ENCODE measurements at regions not wholly inside any gene's neighbourhood (a gene's known extent, or its start where the extent isn't known, plus 50 kb on each side); places are given as distances from the start of the nearest gene placed in this dataset.
A peak's percentile ranks its signal among the peaks of the same experiment; 100 is the strongest.

- H3K4me1 ChIP-seq, result peaks cover 0 to 9% (median 0%) of the 10 kb centered on the region in 10 experiments; a peak in 3 of 20 replicates
- no peak overlapping the region for H3K4me3 ChIP-seq
- no peak overlapping the region for H3K9ac ChIP-seq
- H3K27me3 ChIP-seq, result no peaks in the 10 kb centered on the region
- H3K27ac ChIP-seq, result no peak overlapping the region
- no peak overlapping the region for H3K4me2 ChIP-seq
- H4K20me1 ChIP-seq, result no peaks in the 10 kb centered on the region
- H3K9me3 ChIP-seq (replicated peaks in 1 of 11), result peaks cover 2 to 21% (median 11%) of the 10 kb centered on the region in 11 experiments; a peak in 18 of 22 replicates
- H3K36me3 ChIP-seq, result peaks cover 0 to 12% (median 0%) of the 10 kb centered on the region in 11 experiments; a peak in 4 of 22 replicates
- no peak for TF ChIP-seq Cebpa-rat (IDR thresholded peaks at IDR 0.05)
Observed at GRCh38 chr13:109537584-109537983, 248.8 kb downstream of the IRS2 start.

GRCh38 chr13:109533350-109533749 lies 253.0 kb downstream of the IRS2 start:
- TF ChIP-seq Cebpa-rat (IDR thresholded peaks at IDR 0.05), result no peak
- H3K4me3 ChIP-seq, result no peak overlapping the region
- peaks cover 9 to 27% (median 20%) of the 10 kb centered on the region in 11 experiments; a peak in 21 of 22 replicates for H3K9me3 ChIP-seq (replicated peaks in 1 of 11)
- no peaks in the 10 kb centered on the region for H3K27me3 ChIP-seq
- H3K9ac ChIP-seq, result no peak overlapping the region
- H3K27ac ChIP-seq, result no peak overlapping the region
- peaks cover 0 to 17% (median 0%) of the 10 kb centered on the region in 11 experiments; a peak in 5 of 22 replicates for H3K36me3 ChIP-seq
- H3K4me1 ChIP-seq, result peaks cover 0 to 9% (median 0%) of the 10 kb centered on the region in 10 experiments; a peak in 4 of 20 replicates
- H3K4me2 ChIP-seq, result no peak overlapping the region
- no peaks in the 10 kb centered on the region for H4K20me1 ChIP-seq

GRCh38 chr13:109529964-109530363 lies 256.4 kb downstream of the IRS2 start:
- no peaks in the 10 kb centered on the region for H4K20me1 ChIP-seq
- no peak overlapping the region for H3K27ac ChIP-seq
- H3K9ac ChIP-seq, result no peak overlapping the region
- no peaks in the 10 kb centered on the region for H3K27me3 ChIP-seq
- H3K4me2 ChIP-seq, result 0 out of 22 replicates have a peak overlapping the region, but pooled peaks of 1 of the 11 experiments have one; percentile 10
- peaks cover 0 to 13% (median 0%) of the 10 kb centered on the region in 11 experiments; a peak in 4 of 22 replicates for H3K36me3 ChIP-seq
- no peak for TF ChIP-seq Cebpa-rat (IDR thresholded peaks at IDR 0.05)
- peaks cover 0 to 9% (median 0%) of the 10 kb centered on the region in 10 experiments; a peak in 4 of 20 replicates for H3K4me1 ChIP-seq
- H3K9me3 ChIP-seq (replicated peaks in 1 of 11), result peaks cover 9 to 24% (median 17%) of the 10 kb centered on the region in 11 experiments; a peak in 20 of 22 replicates
- no peak overlapping the region for H3K4me3 ChIP-seq

GRCh38 chr13:109521719-109522118 lies 264.7 kb downstream of the IRS2 start:
- no peak for TF ChIP-seq Cebpa-rat (IDR thresholded peaks at IDR 0.05)
- Histone ChIP-seq H3K27ac (no peak overlapping the region), H3K4me1 (no peaks in the 10 kb centered on the region), H3K4me3 (no peak overlapping the region), H3K9ac (no peak overlapping the region), H3K36me3 (peaks cover 0 to 15% (median 0%) of the 10 kb centered on the region in 11 experiments; a peak in 3 of 22 replicates), H3K9me3 (replicated peaks in 1 of 11) (peaks cover 0 to 6% (median 0%) of the 10 kb centered on the region in 11 experiments; a peak in 3 of 22 replicates), H3K27me3 (no peaks in the 10 kb centered on the region), H4K20me1 (no peaks in the 10 kb centered on the region), H3K4me2 (no peak overlapping the region)

GRCh38 chr13:109517517-109517916 lies 268.9 kb downstream of the IRS2 start:
- Histone ChIP-seq H3K9ac (no peak overlapping the region), H3K27ac (no peak overlapping the region), H3K36me3 (peaks cover 0 to 8% (median 0%) of the 10 kb centered on the region in 11 experiments; a peak in 3 of 22 replicates), H3K4me1 (peaks cover 0 to 2% (median 0%) of the 10 kb centered on the region in 10 experiments; a peak in 3 of 20 replicates), H4K20me1 (no peaks in the 10 kb centered on the region), H3K9me3 (replicated peaks in 1 of 11) (peaks cover 0 to 6% (median 0%) of the 10 kb centered on the region in 11 experiments; a peak in 3 of 22 replicates), H3K4me3 (no peak overlapping the region), H3K4me2 (no peak overlapping the region), H3K27me3 (no peaks in the 10 kb centered on the region)
- TF ChIP-seq Cebpa-rat (IDR thresholded peaks at IDR 0.05), result no peak

- Histone ChIP-seq H3K9me3 (replicated peaks in 1 of 11) (peaks cover 0 to 4% (median 0%) of the 10 kb centered on the region in 11 experiments; a peak in 1 of 22 replicates), H3K27ac (no peak overlapping the region), H3K27me3 (no peaks in the 10 kb centered on the region), H3K4me2 (no peak overlapping the region), H3K9ac (no peak overlapping the region), H3K4me1 (peaks cover 0 to 11% (median 7%) of the 10 kb centered on the region in 10 experiments; a peak in 17 of 20 replicates), H4K20me1 (no peaks in the 10 kb centered on the region), H3K36me3 (no peaks in the 10 kb centered on the region), H3K4me3 (no peak overlapping the region)
- TF ChIP-seq Cebpa-rat (IDR thresholded peaks at IDR 0.05), result no peak
Observed at GRCh38 chr13:109516186-109516585, 270.2 kb downstream of the IRS2 start.

- Histone ChIP-seq H3K36me3 (peaks cover 0 to 6% (median 0%) of the 10 kb centered on the region in 11 experiments; a peak in 1 of 22 replicates), H4K20me1 (no peaks in the 10 kb centered on the region), H3K9ac (no peak overlapping the region), H3K27me3 (no peaks in the 10 kb centered on the region), H3K27ac (no peak overlapping the region), H3K4me3 (no peak overlapping the region), H3K4me1 (peaks cover 0 to 11% (median 7%) of the 10 kb centered on the region in 10 experiments; a peak in 17 of 20 replicates), H3K9me3 (replicated peaks in 1 of 11) (peaks cover 5 to 26% (median 19%) of the 10 kb centered on the region in 11 experiments; a peak in 19 of 22 replicates), H3K4me2 (no peak overlapping the region)
- no peak for TF ChIP-seq Cebpa-rat (IDR thresholded peaks at IDR 0.05)
Observed at GRCh38 chr13:109510013-109510412, 276.4 kb downstream of the IRS2 start.

- peaks cover 0 to 11% (median 7%) of the 10 kb centered on the region in 10 experiments; a peak in 17 of 20 replicates for H3K4me1 ChIP-seq
- peaks cover 5 to 26% (median 19%) of the 10 kb centered on the region in 11 experiments; a peak in 19 of 22 replicates for H3K9me3 ChIP-seq (replicated peaks in 1 of 11)
- no peaks in the 10 kb centered on the region for H4K20me1 ChIP-seq
- peaks cover 0 to 6% (median 0%) of the 10 kb centered on the region in 11 experiments; a peak in 1 of 22 replicates for H3K36me3 ChIP-seq
- no peak overlapping the region for H3K4me2 ChIP-seq
- no peak overlapping the region for H3K27ac ChIP-seq
- no peak overlapping the region for H3K4me3 ChIP-seq
- no peak for TF ChIP-seq Cebpa-rat (IDR thresholded peaks at IDR 0.05)
- no peak overlapping the region for H3K9ac ChIP-seq
- H3K27me3 ChIP-seq, result no peaks in the 10 kb centered on the region
Observed at GRCh38 chr13:109509154-109509900, 277.1 kb downstream of the IRS2 start.

- no peak for TF ChIP-seq Cebpa-rat (IDR thresholded peaks at IDR 0.05)
- no peak overlapping the region for H3K4me2 ChIP-seq
- H3K27me3 ChIP-seq, result no peaks in the 10 kb centered on the region
- H3K9ac ChIP-seq, result no peak overlapping the region
- H3K36me3 ChIP-seq, result no peaks in the 10 kb centered on the region; a peak in 1 of 22 replicates
- no peaks in the 10 kb centered on the region for H3K4me1 ChIP-seq
- no peak overlapping the region for H3K4me3 ChIP-seq
- H4K20me1 ChIP-seq, result no peaks in the 10 kb centered on the region
- H3K9me3 ChIP-seq (replicated peaks in 1 of 11), result peaks cover 6 to 19% (median 10%) of the 10 kb centered on the region in 11 experiments; a peak in 19 of 22 replicates
- H3K27ac ChIP-seq, result no peak overlapping the region
Observed at GRCh38 chr13:109500146-109500773, 286.1 kb downstream of the IRS2 start.

Data from BLaER1 treated with 17β-estradiol and CSF1 and Interleukin-3, amounts not matched to agents 10 nM and 100 nM (cell line).